ENCODE measurements at regions not wholly inside any gene's neighbourhood (a gene's known extent, or its start where the extent isn't known, plus 50 kb on each side); places are given as distances from the start of the nearest gene placed in this dataset.

DNA sequence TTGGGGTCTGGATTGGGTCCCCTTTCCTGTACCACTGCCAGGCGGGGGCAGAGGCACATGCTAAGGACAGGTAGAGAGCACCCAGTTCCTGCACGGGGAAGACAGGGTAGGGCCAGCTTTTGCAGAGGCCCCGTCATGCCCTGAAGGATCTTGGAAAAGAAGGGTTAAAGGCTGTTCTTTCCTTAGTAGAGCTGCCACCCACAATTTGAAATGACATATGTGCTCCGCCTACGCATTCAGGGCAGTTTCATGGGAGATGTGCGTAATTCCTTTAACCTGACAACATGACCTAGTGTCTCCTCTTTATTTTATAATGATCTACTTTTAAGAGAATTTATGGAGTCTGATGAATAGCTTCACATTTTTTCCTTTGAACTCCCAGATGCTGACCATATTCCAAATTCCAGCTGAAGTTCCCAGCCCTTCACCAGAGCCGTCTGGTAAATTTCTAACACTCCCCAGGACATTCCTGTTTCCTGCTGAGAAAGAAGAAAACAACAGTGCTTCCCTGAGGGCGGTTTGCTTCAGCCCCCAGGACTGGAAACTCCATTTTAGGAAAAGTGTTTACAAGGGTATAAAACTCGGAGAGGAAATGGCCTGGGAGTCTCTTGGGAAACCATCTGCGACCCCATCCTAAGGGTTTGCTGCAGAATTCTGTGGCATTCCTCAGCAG, 58.9 kb upstream of the PLEKHG3 start:
- TF ChIP-seq, protein P1, sequence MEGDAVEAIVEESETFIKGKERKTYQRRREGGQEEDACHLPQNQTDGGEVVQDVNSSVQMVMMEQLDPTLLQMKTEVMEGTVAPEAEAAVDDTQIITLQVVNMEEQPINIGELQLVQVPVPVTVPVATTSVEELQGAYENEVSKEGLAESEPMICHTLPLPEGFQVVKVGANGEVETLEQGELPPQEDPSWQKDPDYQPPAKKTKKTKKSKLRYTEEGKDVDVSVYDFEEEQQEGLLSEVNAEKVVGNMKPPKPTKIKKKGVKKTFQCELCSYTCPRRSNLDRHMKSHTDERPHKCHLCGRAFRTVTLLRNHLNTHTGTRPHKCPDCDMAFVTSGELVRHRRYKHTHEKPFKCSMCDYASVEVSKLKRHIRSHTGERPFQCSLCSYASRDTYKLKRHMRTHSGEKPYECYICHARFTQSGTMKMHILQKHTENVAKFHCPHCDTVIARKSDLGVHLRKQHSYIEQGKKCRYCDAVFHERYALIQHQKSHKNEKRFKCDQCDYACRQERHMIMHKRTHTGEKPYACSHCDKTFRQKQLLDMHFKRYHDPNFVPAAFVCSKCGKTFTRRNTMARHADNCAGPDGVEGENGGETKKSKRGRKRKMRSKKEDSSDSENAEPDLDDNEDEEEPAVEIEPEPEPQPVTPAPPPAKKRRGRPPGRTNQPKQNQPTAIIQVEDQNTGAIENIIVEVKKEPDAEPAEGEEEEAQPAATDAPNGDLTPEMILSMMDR (IDR thresholded peaks at IDR 0.05; ENCODE audit: poor library complexity, severe bottlenecking), result no peak
- H3K27ac ChIP-seq (ENCODE audit: poor library complexity, severe bottlenecking), result peak overlapping the region; percentile 25
- no peaks in the 10 kb centered on the region for H3K9me3 ChIP-seq (ENCODE audit: severe bottlenecking)
- DNase-seq (ENCODE audit: low spot score) (no peak), ATAC-seq (ENCODE audit: low read depth) (peak; percentile 46)
- H3K4me1 ChIP-seq (ENCODE audit: insufficient read depth, poor library complexity, severe bottlenecking), result peaks cover 10% of the 10 kb centered on the region
- no peak overlapping the region for H3K4me3 ChIP-seq (ENCODE audit: severe bottlenecking)
- H3K27me3 ChIP-seq (ENCODE audit: insufficient read depth, poor library complexity, severe bottlenecking), result no peaks in the 10 kb centered on the region
- H3K36me3 ChIP-seq (ENCODE audit: low read depth), result no peaks in the 10 kb centered on the region

DNA sequence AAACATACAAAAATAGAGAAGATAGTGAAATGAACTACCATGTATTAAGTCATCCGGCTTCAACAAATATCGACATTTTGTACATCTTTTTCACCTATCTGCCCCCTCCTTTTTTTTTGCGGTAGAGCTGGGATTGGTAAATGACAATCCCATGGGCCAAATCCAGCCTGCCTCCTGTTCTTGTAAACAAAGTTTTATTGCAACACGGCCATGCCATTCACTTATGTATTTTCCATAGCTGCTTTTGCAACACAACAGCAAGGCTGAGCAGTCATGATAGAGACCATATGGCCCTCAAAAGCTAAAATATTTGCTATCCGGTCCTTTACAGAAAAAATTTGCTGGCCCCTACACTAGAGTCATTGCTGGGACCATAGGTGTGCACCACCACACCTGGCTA, 58.1 kb upstream of the PLEKHG3 start:
- no peaks in the 10 kb centered on the region for H3K36me3 ChIP-seq (ENCODE audit: low read depth)
- no peaks in the 10 kb centered on the region for H3K27me3 ChIP-seq (ENCODE audit: insufficient read depth, poor library complexity, severe bottlenecking)
- peaks cover 4% of the 10 kb centered on the region for H3K4me1 ChIP-seq (ENCODE audit: insufficient read depth, poor library complexity, severe bottlenecking)
- DNase-seq (ENCODE audit: low spot score) (no peak), ATAC-seq (ENCODE audit: low read depth) (no peak)
- TF ChIP-seq, protein P1 (IDR thresholded peaks at IDR 0.05; ENCODE audit: poor library complexity, severe bottlenecking), result no peak
- peak overlapping the region; percentile 25 for H3K27ac ChIP-seq (ENCODE audit: poor library complexity, severe bottlenecking)
- no peaks in the 10 kb centered on the region for H3K9me3 ChIP-seq (ENCODE audit: severe bottlenecking)
- no peak overlapping the region for H3K4me3 ChIP-seq (ENCODE audit: severe bottlenecking)

DNA sequence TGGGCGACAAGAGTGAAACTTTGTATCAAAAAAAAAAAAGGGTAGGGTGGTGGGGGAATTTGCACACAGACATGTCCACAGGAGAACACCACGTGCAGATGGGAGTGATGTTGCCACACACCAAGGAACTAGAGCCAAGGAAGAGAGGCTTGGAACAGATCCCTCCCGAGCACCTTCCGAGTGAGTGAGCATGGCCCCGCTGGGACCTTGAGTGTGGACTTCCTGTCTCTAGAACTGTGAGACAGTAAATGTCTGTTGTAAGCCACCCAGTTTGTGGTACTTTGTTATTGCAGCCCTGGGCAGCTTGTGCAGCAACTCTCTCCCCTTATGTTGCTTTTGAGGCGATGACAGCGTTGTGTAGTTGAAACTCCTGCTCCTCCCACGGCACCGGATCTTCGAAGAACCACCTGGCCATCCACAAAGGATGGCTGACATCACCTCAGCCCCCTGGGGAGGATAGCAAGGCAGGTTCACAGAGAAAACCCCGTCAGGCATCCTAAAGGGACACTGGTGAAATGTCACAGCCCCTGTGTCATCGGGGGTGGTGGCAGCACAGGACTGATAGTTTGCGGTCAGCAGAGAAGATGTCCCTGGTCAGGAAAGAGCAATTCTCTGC, 54.7 kb upstream of the PLEKHG3 start:
- ATAC-seq (ENCODE audit: low read depth) (no peak), DNase-seq (ENCODE audit: low spot score) (no peak)
- H3K4me1 ChIP-seq (ENCODE audit: insufficient read depth, poor library complexity, severe bottlenecking), result peaks cover 10% of the 10 kb centered on the region
- H3K27ac ChIP-seq (ENCODE audit: poor library complexity, severe bottlenecking), result no peak overlapping the region
- TF ChIP-seq, protein P1 (IDR thresholded peaks at IDR 0.05; ENCODE audit: poor library complexity, severe bottlenecking), result no peak
- H3K36me3 ChIP-seq (ENCODE audit: low read depth), result no peaks in the 10 kb centered on the region
- H3K4me3 ChIP-seq (ENCODE audit: severe bottlenecking), result no peak overlapping the region
- H3K9me3 ChIP-seq (ENCODE audit: severe bottlenecking), result no peaks in the 10 kb centered on the region
- no peaks in the 10 kb centered on the region for H3K27me3 ChIP-seq (ENCODE audit: insufficient read depth, poor library complexity, severe bottlenecking)

DNA sequence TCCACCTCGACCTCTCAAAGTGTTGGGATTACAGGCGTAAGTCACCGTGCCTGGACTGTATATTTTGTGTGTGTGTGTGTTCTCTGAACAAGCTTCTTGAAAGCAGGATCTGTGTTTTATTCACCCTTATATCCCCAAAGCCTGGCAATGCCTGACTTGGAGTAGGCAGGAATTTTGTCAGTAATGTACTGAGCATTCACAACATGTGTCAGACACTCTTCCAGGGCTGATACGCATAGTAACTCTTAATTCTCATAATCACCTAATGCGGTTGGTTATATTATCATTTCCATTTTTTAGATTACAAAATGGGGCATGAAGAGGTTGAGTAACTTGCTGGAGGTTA, 50.4 kb upstream of the PLEKHG3 start:
- Histone ChIP-seq H3K27ac (ENCODE audit: poor library complexity, severe bottlenecking) (peak overlapping the region; percentile 6), H3K27me3 (ENCODE audit: insufficient read depth, poor library complexity, severe bottlenecking) (no peaks in the 10 kb centered on the region), H3K36me3 (ENCODE audit: low read depth) (no peaks in the 10 kb centered on the region), H3K9me3 (ENCODE audit: severe bottlenecking) (no peaks in the 10 kb centered on the region), H3K4me3 (ENCODE audit: severe bottlenecking) (no peak overlapping the region), H3K4me1 (ENCODE audit: insufficient read depth, poor library complexity, severe bottlenecking) (peaks cover 7% of the 10 kb centered on the region)
- no peak for DNase-seq (ENCODE audit: low spot score)
- TF ChIP-seq, protein P1 (IDR thresholded peaks at IDR 0.05; ENCODE audit: poor library complexity, severe bottlenecking), result no peak
- ATAC-seq (ENCODE audit: low read depth), result no peak

All from RWPE2 (cell line).